Lung (tissue), 11 donors: ENCODE measurements at regions not wholly inside any gene's neighbourhood (a gene's known extent, or its start where the extent isn't known, plus 50 kb on each side); places are given as distances from the start of the nearest gene placed in this dataset.

Experiments used
- ATAC-seq: fragments of 200-7000 bp; cut with Tn5 transposase; one replicate; pipeline ENCODE4 v1.9.1; 2020; ENCODE audit warnings: moderate number of reproducible peaks; ENCODE audit not compliant: insufficient read depth, low FRiP score
- DNase-seq, 3 donors: peaks; one replicate each; pipeline ENCODE4 v3.0.0-alpha.2; 2013 to 2017
- H3K27ac ChIP-seq, 2 donors: one replicate each; pipeline ENCODE4 v1.5.1; 2013; ENCODE audit warnings: mild to moderate bottlenecking in 2 of 2, moderate library complexity in 2 of 2, control low read depth in 1 of 2, inconsistent platforms in 1 of 2, low read depth in 1 of 2, low read length in 1 of 2
- H3K27me3 ChIP-seq, 3 donors: one replicate each; pipeline ENCODE4 v1.5.1; 2013; ENCODE audit warnings: low read length in 2 of 3; ENCODE audit not compliant: control insufficient read depth in 3 of 3, insufficient read depth in 3 of 3
- H3K36me3 ChIP-seq, 4 donors: one replicate each; pipeline ENCODE4 v1.5.1; 2013; ENCODE audit warnings: low read length in 4 of 4, mild to moderate bottlenecking in 1 of 4, moderate library complexity in 1 of 4; ENCODE audit not compliant: control insufficient read depth in 4 of 4, insufficient read depth in 4 of 4
- H3K4me1 ChIP-seq, 5 donors: one replicate each; pipeline ENCODE4 v1.5.1; 2013; ENCODE audit warnings: low read length in 5 of 5, mild to moderate bottlenecking in 2 of 5, moderate library complexity in 1 of 5; ENCODE audit not compliant: control insufficient read depth in 5 of 5, insufficient read depth in 5 of 5
- H3K4me3 ChIP-seq: one replicate; pipeline ENCODE4 v1.5.1; 2013; ENCODE audit warnings: mild to moderate bottlenecking, control low read depth, moderate library complexity
- H3K9ac ChIP-seq, 2 donors: one replicate each; pipeline ENCODE4 v1.5.1; 2013; ENCODE audit warnings: low read length in 2 of 2, control low read depth in 1 of 2; ENCODE audit not compliant: insufficient read depth in 1 of 2
- H3K9me3 ChIP-seq, 4 donors: one replicate each; pipeline ENCODE4 v1.5.1; 2013; ENCODE audit warnings: low read length in 3 of 4, mild to moderate bottlenecking in 1 of 4, moderate library complexity in 1 of 4; ENCODE audit not compliant: control insufficient read depth in 4 of 4, insufficient read depth in 3 of 4
- CTCF ChIP-seq: IDR thresholded peaks from 2 replicates; pipeline ENCODE4 v1.5.1; 2012; ENCODE audit warnings: mild to moderate bottlenecking; ENCODE audit errors: control extremely low read depth, extremely low read depth
- WGBS, 2 donors: extraction: QIAGEN DNeasy Blood & Tissue Kit; methylation state at CpG; one replicate each; pipeline ENCODE4 v1.1.7; 2013; 5-methylcytosine and 5-hydroxymethylcytosine counted together
- donor health status: control.
- donor health status: control.
- donor health status: Bipolar disorder and iron deficiency.
- donor health status: healthy.
- donor health status: DM: yes; HTN: yes; CAD: no.

DNA sequence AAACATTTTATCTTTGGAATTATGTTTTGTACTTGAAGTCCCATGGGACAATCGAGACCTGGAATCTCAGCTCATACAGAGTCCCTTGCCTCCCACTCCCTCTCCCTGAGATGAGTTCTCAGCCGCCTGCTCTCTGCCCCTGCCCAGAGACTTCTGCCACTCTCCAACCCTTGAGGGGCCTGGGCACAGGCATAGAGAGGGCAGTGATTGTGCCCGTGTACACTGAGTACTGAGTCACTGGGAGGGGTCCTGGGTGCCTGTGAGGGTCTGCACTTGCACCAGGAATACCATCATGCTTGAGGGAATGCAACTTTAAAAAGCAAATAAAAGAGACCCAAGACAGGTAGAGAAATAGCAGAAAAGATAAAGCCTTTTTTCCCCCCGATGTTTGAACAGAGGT, 453.8 kb upstream of the HS3ST5 start:
- no peak for TF ChIP-seq CTCF
- no peaks in the 10 kb centered on the region for H3K4me1 ChIP-seq
- DNase-seq (no peak), ATAC-seq (no peak)
- WGBS, 2 donors = 80 to 82% methylated on average over 4 of the region's 4 CpGs
- H3K4me3 ChIP-seq = no peak overlapping the region
- H3K27me3 ChIP-seq = no peaks in the 10 kb centered on the region
- no peaks in the 10 kb centered on the region for H3K36me3 ChIP-seq
- H3K9ac ChIP-seq = no peak overlapping the region
- no peak overlapping the region for H3K27ac ChIP-seq
- peaks cover 0 to 2% (median 0%) of the 10 kb centered on the region in 4 donors for H3K9me3 ChIP-seq

DNA sequence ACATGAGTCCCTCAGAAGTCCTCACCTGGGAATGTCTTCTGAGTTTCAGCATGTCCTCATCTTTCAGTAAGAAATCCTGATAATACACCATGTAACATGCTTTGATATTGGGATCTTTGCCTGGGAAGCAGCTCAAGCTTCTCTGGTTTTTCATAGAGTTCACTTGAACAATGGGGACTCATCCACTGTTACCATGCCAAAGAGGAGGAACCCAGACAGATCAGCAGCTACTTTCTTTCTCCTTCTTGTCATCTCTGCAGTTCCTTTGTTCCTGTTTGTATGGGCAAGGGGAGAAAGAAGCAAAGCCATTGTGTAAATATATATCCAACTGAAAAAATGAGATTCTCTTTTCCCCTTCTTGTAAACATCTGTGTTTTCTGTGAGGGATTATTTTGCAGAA, 450.6 kb upstream of the HS3ST5 start:
- TF ChIP-seq CTCF = no peak
- ATAC-seq = no peak
- Histone ChIP-seq H3K9me3 (peaks cover 0 to 2% (median 0%) of the 10 kb centered on the region in 4 donors), H3K4me3 (no peak overlapping the region), H3K27me3 (no peaks in the 10 kb centered on the region), H3K9ac (no peak overlapping the region), H3K36me3 (no peaks in the 10 kb centered on the region), H3K4me1 (no peaks in the 10 kb centered on the region), H3K27ac (no peak overlapping the region)
- DNase-seq = no peak

DNA sequence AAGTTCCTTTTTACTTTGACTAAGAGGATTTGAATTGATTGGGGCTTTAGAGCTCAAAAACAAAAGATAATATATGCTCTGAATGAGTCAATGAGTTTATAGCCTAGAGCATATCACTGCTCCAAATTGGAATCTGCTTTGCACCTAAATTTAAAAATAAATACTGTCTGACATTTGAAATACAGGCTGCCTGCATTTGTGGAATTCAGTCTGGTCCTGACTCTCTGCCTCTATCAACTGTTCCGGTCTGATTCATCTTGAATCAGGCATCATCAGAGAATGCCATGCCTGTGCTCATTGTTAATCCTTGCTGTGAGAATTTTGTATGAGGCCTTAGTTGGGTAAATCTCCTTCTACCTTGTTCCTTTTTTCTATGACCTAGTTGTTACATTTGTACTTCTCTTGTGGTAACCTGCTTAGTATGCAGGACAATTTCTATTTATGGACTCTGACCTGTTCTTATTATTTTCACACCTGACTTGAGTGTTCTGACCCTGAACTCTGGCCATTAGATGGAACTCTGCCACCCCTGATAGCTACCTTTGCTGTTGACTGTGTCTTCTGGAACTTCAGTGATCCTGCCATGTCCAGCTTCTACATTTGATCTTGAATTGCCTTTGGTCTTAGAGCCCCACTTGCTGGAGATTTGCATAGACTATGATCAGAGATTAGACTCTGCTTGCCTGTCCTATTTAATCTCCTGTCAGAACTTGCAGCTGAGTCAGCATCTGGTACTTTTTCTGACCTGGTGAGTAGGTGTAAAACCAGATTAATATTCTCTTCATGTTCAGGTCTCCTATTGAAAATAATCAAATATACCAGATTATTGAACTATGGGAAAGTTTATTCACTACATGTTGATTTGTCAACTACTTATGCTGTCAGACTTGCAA, 442.7 kb upstream of the HS3ST5 start:
- Histone ChIP-seq H3K4me1 (no peaks in the 10 kb centered on the region), H3K36me3 (no peaks in the 10 kb centered on the region), H3K9me3 (no peaks in the 10 kb centered on the region), H3K4me3 (no peak overlapping the region), H3K27ac (no peak overlapping the region), H3K9ac (no peak overlapping the region), H3K27me3 (peaks cover 0 to 2% (median 0%) of the 10 kb centered on the region in 3 donors)
- ATAC-seq (no peak), DNase-seq (no peak)
- TF ChIP-seq CTCF = no peak
- 92 to 98% methylated on average over 1 of the region's 1 CpG for WGBS, 2 donors

DNA sequence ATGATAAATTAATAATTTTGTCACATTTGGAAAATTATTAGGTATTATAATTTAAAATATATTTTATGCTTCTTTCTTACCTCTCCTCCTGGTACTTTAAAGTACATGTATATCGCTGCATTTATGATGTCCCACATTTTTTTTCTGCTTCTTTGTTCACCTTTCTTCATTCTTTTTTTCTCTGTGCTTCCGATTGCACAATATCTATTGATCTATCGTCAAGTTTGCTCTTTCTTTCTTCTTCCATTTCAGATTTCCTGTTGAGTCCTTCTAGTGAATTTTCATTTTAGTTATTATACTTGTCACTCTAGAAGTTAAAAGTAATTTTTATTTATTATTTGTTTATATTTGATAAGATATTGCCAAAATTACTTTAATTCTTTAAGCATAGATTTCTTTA, 441.0 kb upstream of the HS3ST5 start:
- ATAC-seq (no peak), DNase-seq (no peak)
- WGBS, 2 donors = 55 to 73% methylated on average over 3 of the region's 3 CpGs
- Histone ChIP-seq H3K9me3 (no peaks in the 10 kb centered on the region), H3K9ac (no peak overlapping the region), H3K4me1 (no peaks in the 10 kb centered on the region), H3K4me3 (no peak overlapping the region), H3K27ac (no peak overlapping the region), H3K36me3 (no peaks in the 10 kb centered on the region), H3K27me3 (peaks cover 0 to 2% (median 0%) of the 10 kb centered on the region in 3 donors)
- TF ChIP-seq CTCF = no peak
